ENCODE measurements at regions not wholly inside any gene's neighbourhood (a gene's known extent, or its start where the extent isn't known, plus 50 kb on each side); places are given as distances from the start of the nearest gene placed in this dataset.
"Not testable (repeated sequence)": the region's sequence is repeated elsewhere in the genome, so short reads cannot be mapped to it uniquely, and the experiment has no call there.

DNA sequence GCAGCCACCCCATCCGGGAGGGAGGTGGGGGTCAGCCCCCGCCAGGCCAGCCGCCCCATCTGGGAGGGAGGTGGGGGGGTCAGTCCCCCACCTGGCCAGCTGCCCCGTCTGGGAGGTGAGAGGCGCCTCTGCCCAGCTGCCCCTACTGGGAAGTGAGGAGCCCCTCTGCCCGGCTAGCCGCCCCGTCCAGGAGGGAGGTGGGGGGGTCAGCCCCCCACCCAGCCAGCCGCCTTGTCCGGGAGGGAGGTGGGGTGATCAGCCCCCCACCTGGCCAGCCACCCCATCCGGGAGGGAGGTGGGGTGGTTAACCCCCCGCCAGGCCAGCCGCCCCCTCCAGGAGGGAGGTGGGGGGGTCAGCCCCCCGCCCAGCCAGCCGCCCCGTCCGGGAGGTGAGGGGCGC lies 852.4 kb upstream of the DEFB115 start:
- TF ChIP-seq EP300, POLR2A (IDR thresholded peaks at IDR 0.05): not testable (repeated sequence)
- TF ChIP-seq, protein P1, sequence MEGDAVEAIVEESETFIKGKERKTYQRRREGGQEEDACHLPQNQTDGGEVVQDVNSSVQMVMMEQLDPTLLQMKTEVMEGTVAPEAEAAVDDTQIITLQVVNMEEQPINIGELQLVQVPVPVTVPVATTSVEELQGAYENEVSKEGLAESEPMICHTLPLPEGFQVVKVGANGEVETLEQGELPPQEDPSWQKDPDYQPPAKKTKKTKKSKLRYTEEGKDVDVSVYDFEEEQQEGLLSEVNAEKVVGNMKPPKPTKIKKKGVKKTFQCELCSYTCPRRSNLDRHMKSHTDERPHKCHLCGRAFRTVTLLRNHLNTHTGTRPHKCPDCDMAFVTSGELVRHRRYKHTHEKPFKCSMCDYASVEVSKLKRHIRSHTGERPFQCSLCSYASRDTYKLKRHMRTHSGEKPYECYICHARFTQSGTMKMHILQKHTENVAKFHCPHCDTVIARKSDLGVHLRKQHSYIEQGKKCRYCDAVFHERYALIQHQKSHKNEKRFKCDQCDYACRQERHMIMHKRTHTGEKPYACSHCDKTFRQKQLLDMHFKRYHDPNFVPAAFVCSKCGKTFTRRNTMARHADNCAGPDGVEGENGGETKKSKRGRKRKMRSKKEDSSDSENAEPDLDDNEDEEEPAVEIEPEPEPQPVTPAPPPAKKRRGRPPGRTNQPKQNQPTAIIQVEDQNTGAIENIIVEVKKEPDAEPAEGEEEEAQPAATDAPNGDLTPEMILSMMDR (IDR thresholded peaks at IDR 0.05), result not testable (repeated sequence)

All from tibial nerve (tissue), 4 donors.